ENCODE measurements at regions not wholly inside any gene's neighbourhood (a gene's known extent, or its start where the extent isn't known, plus 50 kb on each side); places are given as distances from the start of the nearest gene placed in this dataset.

DNA sequence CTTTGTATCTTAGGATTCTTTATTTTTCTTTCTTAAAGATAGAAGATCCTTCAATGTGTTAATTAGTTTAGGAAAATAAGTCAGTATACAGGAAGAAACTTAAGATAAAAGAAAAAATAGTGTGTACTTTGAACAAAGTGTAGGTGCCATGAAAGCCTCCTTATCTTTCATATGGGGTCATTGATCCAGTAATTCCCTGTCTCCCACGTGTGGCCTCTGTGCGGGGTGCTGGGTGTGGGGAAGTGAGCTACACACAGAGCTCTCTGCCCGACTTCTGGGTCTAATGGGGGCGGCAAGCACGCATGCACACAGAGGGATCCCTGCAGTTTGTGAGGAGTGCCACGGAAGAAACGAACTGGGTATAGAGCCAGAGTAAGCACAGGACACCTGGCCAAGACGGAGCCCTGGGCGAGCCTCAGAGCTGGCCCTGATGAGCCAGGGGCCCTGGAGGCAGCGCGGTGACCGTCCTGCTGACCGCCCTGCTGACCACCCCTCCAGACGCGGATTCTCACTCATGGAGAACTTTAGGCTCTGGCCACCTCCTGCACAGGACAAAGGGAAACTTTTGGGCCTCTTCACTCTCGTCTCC is 253.5 kb downstream of the ACKR3 start:
- intact Hi-C loops (cut with DNase I): no loop called here
- no peak for DNase-seq
- H3K27me3 ChIP-seq (ENCODE audit: low read depth): no peaks in the 10 kb centered on the region
- H3K36me3 ChIP-seq: no peaks in the 10 kb centered on the region
- no peaks in the 10 kb centered on the region for H3K9me3 ChIP-seq
- no peak for ATAC-seq
- H3K4me1 ChIP-seq: peaks cover 17% of the 10 kb centered on the region
- no peak overlapping the region for H3K27ac ChIP-seq
- H3K4me3 ChIP-seq: no peak overlapping the region
- TF ChIP-seq, protein P1, sequence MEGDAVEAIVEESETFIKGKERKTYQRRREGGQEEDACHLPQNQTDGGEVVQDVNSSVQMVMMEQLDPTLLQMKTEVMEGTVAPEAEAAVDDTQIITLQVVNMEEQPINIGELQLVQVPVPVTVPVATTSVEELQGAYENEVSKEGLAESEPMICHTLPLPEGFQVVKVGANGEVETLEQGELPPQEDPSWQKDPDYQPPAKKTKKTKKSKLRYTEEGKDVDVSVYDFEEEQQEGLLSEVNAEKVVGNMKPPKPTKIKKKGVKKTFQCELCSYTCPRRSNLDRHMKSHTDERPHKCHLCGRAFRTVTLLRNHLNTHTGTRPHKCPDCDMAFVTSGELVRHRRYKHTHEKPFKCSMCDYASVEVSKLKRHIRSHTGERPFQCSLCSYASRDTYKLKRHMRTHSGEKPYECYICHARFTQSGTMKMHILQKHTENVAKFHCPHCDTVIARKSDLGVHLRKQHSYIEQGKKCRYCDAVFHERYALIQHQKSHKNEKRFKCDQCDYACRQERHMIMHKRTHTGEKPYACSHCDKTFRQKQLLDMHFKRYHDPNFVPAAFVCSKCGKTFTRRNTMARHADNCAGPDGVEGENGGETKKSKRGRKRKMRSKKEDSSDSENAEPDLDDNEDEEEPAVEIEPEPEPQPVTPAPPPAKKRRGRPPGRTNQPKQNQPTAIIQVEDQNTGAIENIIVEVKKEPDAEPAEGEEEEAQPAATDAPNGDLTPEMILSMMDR (IDR thresholded peaks at IDR 0.05): no peak

DNA sequence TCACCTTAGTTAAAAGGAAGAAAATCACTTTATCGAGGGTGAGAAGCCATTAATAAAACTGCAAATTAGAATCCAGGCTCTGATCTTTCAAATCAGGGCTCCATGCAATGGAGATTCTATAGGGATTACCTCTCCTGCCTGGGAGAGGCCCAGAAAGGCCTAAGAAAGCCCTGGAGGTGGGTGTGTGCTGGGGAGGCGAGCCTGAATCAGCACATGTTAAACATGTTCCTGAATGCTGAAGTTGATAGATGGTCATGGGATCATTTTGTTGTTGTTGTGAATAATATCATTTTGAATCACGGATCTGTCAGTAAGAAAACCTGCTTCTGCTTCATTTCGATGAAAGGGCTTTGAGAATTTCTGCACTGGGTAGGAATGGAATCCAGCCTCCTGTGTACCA is 254.3 kb downstream of the ACKR3 start:
- Histone ChIP-seq H3K4me1 (peaks cover 17% of the 10 kb centered on the region), H3K36me3 (no peaks in the 10 kb centered on the region), H3K4me3 (no peak overlapping the region), H3K27me3 (ENCODE audit: low read depth) (no peaks in the 10 kb centered on the region), H3K9me3 (no peaks in the 10 kb centered on the region), H3K27ac (no peak overlapping the region)
- TF ChIP-seq, protein P1 (IDR thresholded peaks at IDR 0.05): no peak
- DNase-seq: no peak
- intact Hi-C loops (cut with DNase I): no loop called here
- no peak for ATAC-seq

DNA sequence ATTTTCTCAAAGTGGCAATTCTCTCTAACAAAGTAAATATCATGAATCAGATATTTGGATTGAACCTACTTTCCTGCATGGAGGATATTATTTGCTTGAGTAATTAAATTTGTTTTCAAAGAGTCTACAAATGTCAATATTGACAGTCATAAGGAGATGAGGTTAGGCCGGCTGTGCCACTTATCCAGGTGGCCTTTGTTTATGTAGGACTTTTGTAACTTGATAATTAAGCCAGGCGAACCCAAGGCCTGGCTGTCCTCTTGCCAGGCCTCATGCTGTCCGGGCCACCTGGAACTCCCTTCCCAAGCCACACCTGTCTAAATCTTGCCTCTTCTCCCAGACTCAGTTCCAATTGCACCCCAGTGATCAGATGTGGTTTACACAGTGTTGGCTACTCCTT is 255.2 kb downstream of the ACKR3 start:
- TF ChIP-seq, protein P1 (IDR thresholded peaks at IDR 0.05): no peak
- Histone ChIP-seq H3K4me1 (peaks cover 17% of the 10 kb centered on the region), H3K27ac (no peak overlapping the region), H3K36me3 (no peaks in the 10 kb centered on the region), H3K9me3 (no peaks in the 10 kb centered on the region), H3K4me3 (no peak overlapping the region), H3K27me3 (ENCODE audit: low read depth) (no peaks in the 10 kb centered on the region)
- DNase-seq (peak; percentile 56), ATAC-seq (peak; percentile 71 to 75)
- intact Hi-C loops (cut with DNase I): no loop called here

DNA sequence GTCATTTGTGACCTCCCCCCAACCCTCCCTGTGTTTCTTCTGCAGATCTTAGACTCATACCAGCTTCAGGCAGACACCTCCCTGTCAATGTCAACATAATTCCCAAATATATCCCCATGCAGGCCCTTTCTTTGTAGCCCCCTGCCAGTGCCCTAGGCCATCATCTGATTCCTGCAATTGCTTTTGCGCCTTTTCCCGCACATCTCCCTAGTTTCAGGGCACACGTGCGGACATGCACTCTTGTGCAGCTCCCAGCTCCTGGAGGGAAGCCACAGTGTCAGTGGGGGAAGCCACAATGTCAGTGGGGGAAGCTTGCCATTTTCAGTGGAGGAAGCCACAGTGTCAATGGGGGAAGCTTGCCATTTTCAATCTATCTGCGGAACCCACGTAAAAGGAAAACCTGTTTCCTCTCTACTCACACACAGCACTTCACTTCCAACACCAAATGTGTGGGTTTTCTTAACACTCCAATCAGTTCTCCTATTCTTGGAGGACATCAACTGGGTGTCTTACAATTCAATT is 256.4 kb downstream of the ACKR3 start:
- no peaks in the 10 kb centered on the region for H3K36me3 ChIP-seq
- ATAC-seq (no peak), DNase-seq (no peak)
- no peak overlapping the region for H3K4me3 ChIP-seq
- intact Hi-C loops (cut with DNase I): no loop called here
- no peaks in the 10 kb centered on the region for H3K27me3 ChIP-seq (ENCODE audit: low read depth)
- peaks cover 17% of the 10 kb centered on the region for H3K4me1 ChIP-seq
- no peak overlapping the region for H3K27ac ChIP-seq
- H3K9me3 ChIP-seq: no peaks in the 10 kb centered on the region
- TF ChIP-seq, protein P1 (IDR thresholded peaks at IDR 0.05): no peak

DNA sequence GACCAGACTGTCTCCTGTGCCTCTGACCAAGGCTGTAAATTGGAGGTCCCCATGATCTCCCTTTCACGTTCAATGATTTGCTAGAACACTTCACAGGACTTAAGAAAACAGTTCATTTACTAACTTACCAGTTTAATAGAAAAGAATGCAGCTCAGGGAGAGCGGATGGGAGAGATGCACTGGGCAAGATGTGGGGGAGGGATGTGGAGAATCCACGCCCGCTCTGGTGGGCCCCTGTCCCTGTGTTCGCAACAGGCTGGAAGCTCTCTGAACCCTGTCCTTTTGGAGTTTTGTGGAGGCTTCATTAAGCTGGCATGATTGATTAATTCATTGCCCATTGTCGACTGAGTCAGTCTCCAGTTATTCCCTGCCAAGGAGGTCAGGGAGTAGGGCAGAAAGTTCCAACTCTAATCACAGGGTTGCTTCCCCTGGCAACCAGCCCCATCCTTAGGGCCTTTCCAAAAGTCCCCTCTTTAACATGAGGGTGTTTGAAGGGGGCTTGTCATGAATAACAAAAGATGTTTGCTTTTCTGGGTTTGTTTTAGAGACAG is 257.1 kb downstream of the ACKR3 start:
- no peaks in the 10 kb centered on the region for H3K9me3 ChIP-seq
- intact Hi-C loops (cut with DNase I): no loop called here
- H3K4me1 ChIP-seq: peaks cover 17% of the 10 kb centered on the region
- no peaks in the 10 kb centered on the region for H3K36me3 ChIP-seq
- H3K27ac ChIP-seq: no peak overlapping the region
- no peak for DNase-seq
- ATAC-seq: peak in 1 of 2 donors; percentile 20
- no peak overlapping the region for H3K4me3 ChIP-seq
- no peaks in the 10 kb centered on the region for H3K27me3 ChIP-seq (ENCODE audit: low read depth)
- TF ChIP-seq, protein P1 (IDR thresholded peaks at IDR 0.05): no peak

Data from lower lobe of right lung (tissue), 2 donors.